BE2C (cell line): ENCODE measurements at regions not wholly inside any gene's neighbourhood (a gene's known extent, or its start where the extent isn't known, plus 50 kb on each side); places are given as distances from the start of the nearest gene placed in this dataset.

ENCODE experiments used
- DNase-seq: peaks from one replicate; pipeline ENCODE4 v3.0.0-alpha.2; 2020
- H3K27me3 ChIP-seq: fragments of 250-450 bp; sonication (Bioruptor Pico); 2 replicates; pipeline ENCODE4 v1.5.1; 2020; ENCODE audit warnings: mild to moderate bottlenecking
- H3K36me3 ChIP-seq: fragments of 250-450 bp; sonication (Bioruptor Pico); 2 replicates; pipeline ENCODE4 v1.5.1; 2020; ENCODE audit warnings: mild to moderate bottlenecking
- H3K4me1 ChIP-seq: fragments of 250-450 bp; sonication (Bioruptor Pico); 2 replicates; pipeline ENCODE4 v1.5.1; 2020
- H3K4me3 ChIP-seq: 2 replicates; pipeline ENCODE4 v1.5.1; 2011; ENCODE audit warnings: low read depth, low read length
- H3K9me3 ChIP-seq: fragments of 250-450 bp; sonication (Bioruptor Pico); 2 replicates; pipeline ENCODE4 v1.5.1; 2020
- CTCF ChIP-seq: IDR thresholded peaks from 2 replicates; pipeline ENCODE4 v1.5.1; 2012; ENCODE audit warnings: mild to moderate bottlenecking, low read depth, low read length

DNA sequence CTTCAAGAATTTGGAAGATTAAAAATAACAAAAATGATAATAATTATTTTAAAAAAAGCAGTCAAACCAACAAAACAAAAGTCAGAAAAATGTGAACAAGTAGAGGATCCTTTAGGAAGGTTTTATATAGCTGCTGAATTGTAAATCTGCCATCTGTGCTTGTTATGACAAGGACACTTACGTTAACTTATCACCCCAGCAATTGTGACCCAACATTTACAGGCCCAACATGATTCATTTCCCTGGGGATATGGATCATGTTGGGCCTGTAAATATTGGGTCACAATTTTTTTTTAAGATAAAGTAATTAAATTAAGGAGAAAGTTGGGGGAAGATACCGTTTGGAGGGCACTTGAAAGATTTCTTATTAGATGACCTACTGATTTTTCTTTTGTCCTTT lies 261.4 kb upstream of the HABP2 start:
- Histone ChIP-seq H3K9me3 (no peaks in the 10 kb centered on the region; the same call in none of the 2 replicates), H3K4me3 (no peak overlapping the region), H3K36me3 (no peaks in the 10 kb centered on the region), H3K4me1 (peaks cover 5% of the 10 kb centered on the region), H3K27me3 (no peaks in the 10 kb centered on the region)
- DNase-seq = no peak
- no peak for TF ChIP-seq CTCF

DNA sequence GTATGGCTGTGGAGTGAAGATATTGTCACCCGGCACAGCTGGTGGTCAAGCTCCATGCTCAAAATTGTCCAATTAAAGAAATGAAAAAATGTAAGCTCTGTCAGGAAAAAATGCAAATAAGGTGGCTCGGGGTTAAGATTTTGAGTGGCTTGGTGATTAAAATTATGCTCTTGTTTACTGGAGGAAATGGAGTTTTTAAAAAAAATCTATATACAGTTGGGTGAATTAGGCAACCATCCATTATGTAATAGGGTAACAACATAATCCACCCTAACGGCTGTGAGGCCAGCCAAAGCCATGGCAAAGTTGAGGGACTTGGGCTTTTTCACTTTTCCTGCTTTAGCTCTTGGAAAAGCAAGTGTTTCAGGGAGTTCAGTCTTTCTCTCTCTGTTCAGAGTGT lies 260.8 kb upstream of the HABP2 start:
- Histone ChIP-seq H3K4me1 (peaks cover 5% of the 10 kb centered on the region), H3K9me3 (no peaks in the 10 kb centered on the region; the same call in none of the 2 replicates), H3K4me3 (no peak overlapping the region), H3K36me3 (no peaks in the 10 kb centered on the region), H3K27me3 (no peaks in the 10 kb centered on the region)
- no peak for TF ChIP-seq CTCF
- DNase-seq = no peak

DNA sequence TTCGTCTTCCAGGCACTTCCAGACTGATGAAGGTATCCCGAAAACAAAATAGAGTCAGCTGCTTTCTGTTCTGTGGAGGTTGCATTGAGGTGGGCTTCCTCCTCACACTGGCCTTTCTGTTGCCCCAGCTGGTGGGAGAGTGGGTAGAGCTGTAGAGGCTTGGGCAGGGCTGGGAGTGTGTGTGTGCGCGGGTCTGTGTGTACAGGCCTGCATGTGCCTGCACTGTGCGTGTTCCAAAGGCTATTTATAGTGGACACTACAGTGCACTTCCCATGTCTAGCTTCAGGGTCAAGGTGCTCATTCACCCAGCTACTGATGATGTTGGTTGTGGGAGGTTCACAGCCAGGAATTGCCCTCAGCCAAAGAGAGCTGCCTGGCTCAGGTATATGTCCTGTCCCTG lies 260.1 kb upstream of the HABP2 start:
- no peak for DNase-seq
- peaks cover 5% of the 10 kb centered on the region for H3K4me1 ChIP-seq
- no peaks in the 10 kb centered on the region; the same call in none of the 2 replicates for H3K9me3 ChIP-seq

DNA sequence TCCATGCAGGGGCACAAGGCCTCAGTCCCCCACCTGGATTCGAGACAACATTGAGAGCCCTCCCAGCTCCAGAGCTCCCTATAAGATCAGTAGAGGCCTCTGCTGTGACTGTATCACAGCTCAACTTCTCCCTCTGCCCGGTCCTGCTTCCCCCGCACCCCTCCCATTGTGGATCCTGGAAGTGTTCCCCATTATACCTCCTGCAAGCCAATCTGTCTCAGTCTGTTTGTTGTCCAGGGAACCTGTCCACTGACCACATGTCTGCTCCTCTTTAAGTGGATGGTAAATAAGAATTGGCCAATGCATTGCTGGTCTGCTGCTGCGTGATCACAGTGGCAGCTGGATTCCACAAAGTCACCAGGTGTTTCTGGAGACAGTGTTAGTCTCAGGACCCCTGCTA lies 259.7 kb upstream of the HABP2 start:
- TF ChIP-seq CTCF = no peak
- Histone ChIP-seq H3K9me3 (no peaks in the 10 kb centered on the region; the same call in 1 of the 2 replicates), H3K4me3 (no peak overlapping the region), H3K27me3 (no peaks in the 10 kb centered on the region), H3K4me1 (peaks cover 5% of the 10 kb centered on the region), H3K36me3 (no peaks in the 10 kb centered on the region)
- no peak for DNase-seq

More for the DNA sequence above, 260.1 kb upstream of the HABP2 start:
- H3K4me3 ChIP-seq = no peak overlapping the region
- no peaks in the 10 kb centered on the region for H3K36me3 ChIP-seq
- TF ChIP-seq CTCF = no peak
- no peaks in the 10 kb centered on the region for H3K27me3 ChIP-seq

GRCh38 chr10:113294868-113295267 lies 258.0 kb upstream of the HABP2 start:
- no peaks in the 10 kb centered on the region for H3K36me3 ChIP-seq
- no peak for DNase-seq
- TF ChIP-seq CTCF = no peak
- H3K27me3 ChIP-seq = no peaks in the 10 kb centered on the region
- peaks cover 5% of the 10 kb centered on the region for H3K4me1 ChIP-seq
- H3K9me3 ChIP-seq = no peaks in the 10 kb centered on the region; the same call in 1 of the 2 replicates
- no peak overlapping the region for H3K4me3 ChIP-seq

GRCh38 chr10:113297226-113297625 lies 255.6 kb upstream of the HABP2 start:
- no peak overlapping the region for H3K4me3 ChIP-seq
- no peak for DNase-seq
- H3K9me3 ChIP-seq = no peaks in the 10 kb centered on the region; the same call in 1 of the 2 replicates
- no peaks in the 10 kb centered on the region for H3K36me3 ChIP-seq
- no peak for TF ChIP-seq CTCF
- no peaks in the 10 kb centered on the region for H3K4me1 ChIP-seq
- no peaks in the 10 kb centered on the region for H3K27me3 ChIP-seq
